ENCODE measurements at regions not wholly inside any gene's neighbourhood (a gene's known extent, or its start where the extent isn't known, plus 50 kb on each side); places are given as distances from the start of the nearest gene placed in this dataset.

DNA sequence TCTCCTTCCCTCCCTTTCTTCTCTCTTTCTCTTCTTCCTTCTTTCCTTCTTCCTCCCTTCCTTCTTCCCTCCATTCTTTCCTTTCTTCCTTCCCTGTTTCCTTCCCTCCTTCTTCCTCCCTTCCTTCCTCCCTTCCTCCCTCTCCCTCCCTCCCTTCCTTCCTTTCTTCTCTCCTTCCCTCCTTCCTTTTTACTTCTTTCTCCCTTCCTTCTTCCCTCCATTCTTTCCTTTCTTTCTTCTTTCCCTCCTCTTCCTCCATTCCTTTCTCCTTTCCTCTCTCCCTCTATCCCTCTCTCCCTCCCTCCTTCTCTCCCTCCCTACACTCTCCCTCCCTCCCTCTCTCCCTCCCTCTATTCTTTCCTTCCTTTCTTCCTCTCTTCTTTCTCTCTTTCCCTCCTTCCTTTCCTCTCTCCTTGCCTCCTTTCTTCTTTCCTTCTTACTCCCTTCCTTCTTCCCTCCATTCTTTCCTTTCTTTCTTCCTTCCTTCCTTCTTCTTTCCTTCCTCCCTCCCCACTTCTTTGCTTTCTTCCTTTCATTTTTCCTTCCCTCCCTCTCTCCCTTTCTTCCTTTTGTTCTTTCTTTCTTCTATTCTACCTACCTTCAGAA lies 200.4 kb upstream of the SSTR4 start:
- no peak overlapping the region for H3K4me3 ChIP-seq (ENCODE audit: low read depth, low read length)
- TF ChIP-seq, protein P1, sequence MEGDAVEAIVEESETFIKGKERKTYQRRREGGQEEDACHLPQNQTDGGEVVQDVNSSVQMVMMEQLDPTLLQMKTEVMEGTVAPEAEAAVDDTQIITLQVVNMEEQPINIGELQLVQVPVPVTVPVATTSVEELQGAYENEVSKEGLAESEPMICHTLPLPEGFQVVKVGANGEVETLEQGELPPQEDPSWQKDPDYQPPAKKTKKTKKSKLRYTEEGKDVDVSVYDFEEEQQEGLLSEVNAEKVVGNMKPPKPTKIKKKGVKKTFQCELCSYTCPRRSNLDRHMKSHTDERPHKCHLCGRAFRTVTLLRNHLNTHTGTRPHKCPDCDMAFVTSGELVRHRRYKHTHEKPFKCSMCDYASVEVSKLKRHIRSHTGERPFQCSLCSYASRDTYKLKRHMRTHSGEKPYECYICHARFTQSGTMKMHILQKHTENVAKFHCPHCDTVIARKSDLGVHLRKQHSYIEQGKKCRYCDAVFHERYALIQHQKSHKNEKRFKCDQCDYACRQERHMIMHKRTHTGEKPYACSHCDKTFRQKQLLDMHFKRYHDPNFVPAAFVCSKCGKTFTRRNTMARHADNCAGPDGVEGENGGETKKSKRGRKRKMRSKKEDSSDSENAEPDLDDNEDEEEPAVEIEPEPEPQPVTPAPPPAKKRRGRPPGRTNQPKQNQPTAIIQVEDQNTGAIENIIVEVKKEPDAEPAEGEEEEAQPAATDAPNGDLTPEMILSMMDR (IDR thresholded peaks at IDR 0.05; ENCODE audit: control insufficient read depth, extremely low read depth, insufficient read depth) = no peak
- DNase-seq (ENCODE audit: low read depth) = no peak

DNA sequence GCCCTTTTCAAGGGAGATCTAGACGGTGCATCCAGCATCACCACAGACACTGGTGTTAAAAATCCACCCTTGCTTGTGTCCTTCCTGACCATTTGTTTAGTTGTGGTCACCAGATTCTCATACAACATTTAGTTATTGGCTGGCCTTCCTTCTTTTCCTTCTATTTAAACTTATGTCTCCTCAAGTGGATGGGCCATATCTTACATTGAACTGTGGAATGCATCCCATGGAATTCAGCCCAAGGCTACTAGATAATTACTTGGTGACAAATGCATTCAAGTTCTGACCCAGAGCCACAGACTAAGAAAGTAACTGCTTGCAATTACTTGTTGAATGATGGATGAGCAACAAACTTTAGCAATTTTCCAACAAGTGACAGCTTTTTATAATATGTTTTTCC lies 198.9 kb upstream of the SSTR4 start:
- TF ChIP-seq, protein P1 (IDR thresholded peaks at IDR 0.05; ENCODE audit: control insufficient read depth, extremely low read depth, insufficient read depth) = no peak
- no peak for DNase-seq (ENCODE audit: low read depth)
- no peak overlapping the region for H3K4me3 ChIP-seq (ENCODE audit: low read depth, low read length)

DNA sequence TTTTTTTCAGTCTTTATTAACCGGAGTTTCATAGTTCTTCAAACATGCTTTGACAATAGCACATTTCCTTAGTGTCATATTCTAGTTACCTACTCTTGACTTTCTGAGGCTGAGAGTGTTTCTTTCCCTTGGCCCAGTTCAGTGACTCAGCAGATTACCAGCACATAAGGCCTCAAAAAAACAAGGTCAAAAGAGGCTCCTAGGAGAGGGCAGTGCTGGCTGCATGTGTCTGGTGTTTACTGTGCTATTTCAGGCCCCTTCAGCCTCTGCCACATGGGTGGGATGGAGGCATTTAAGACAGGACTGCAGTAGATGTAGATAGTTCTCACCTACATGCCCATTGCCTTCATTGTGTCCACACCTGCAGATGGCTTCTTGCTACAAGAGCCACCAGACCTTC lies 198.2 kb upstream of the SSTR4 start:
- TF ChIP-seq, protein P1 (IDR thresholded peaks at IDR 0.05; ENCODE audit: control insufficient read depth, extremely low read depth, insufficient read depth) = no peak
- no peak overlapping the region for H3K4me3 ChIP-seq (ENCODE audit: low read depth, low read length)
- DNase-seq (ENCODE audit: low read depth) = no peak

DNA sequence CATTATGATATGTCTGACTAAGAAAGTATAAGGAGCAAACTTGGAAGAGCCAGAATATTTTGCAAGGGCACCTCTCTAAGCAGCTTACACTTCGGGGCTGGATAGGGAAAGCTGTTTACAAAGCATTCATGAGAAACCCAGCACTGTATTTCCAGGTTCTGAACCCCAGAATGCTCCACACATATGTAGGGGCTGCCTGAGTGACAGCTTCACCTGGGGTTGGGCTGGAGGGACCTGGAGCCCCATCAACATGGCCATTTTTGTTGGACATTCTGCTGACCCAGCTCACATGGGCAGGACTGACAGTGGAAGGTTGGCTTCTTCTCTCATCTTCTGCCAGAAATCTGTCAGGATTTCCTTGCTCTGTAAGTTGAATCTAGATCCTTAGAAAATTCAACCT lies 197.1 kb upstream of the SSTR4 start:
- DNase-seq (ENCODE audit: low read depth) = no peak
- H3K4me3 ChIP-seq (ENCODE audit: low read depth, low read length) = no peak overlapping the region
- TF ChIP-seq, protein P1 (IDR thresholded peaks at IDR 0.05; ENCODE audit: control insufficient read depth, extremely low read depth, insufficient read depth) = no peak

DNA sequence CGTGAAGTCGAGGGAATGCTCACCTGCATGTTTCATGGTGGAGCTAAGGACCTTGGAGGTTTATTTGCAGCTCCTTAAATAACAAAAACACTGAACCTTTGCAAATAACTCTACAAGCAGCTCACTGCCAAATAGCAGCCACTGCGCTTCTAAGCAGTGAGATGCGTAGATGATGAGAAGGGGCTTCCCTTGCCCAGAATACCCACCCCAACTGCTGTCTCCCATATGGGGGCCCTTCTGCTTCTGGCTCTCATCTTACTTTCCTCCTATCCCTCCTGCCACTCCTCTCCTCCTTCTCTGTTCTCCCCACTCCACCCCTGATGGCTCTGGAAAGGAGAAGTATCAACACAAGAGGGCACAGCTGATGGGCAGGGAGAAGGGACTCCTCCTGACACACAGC lies 193.3 kb upstream of the SSTR4 start:
- TF ChIP-seq, protein P1 (IDR thresholded peaks at IDR 0.05; ENCODE audit: control insufficient read depth, extremely low read depth, insufficient read depth) = no peak
- no peak for DNase-seq (ENCODE audit: low read depth)
- no peak overlapping the region for H3K4me3 ChIP-seq (ENCODE audit: low read depth, low read length)

DNA sequence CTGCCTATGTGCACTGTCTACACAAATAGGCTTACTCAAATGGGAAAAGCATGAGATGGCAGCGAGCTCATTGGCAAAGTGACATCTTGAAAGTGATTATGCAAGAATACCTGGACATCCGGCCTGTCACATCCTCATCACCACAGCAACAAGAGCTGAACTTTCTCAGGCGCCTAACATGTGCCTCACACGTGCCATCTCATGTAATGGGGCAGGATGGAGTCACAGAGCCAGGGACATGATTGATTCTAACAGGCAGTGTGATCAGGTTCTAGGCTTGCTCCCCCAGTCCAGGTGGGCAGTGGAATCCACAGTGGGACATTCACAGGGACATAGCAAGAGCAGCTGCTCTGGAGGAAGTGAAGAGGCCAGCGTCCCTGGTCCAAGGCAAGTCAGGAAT lies 192.3 kb upstream of the SSTR4 start:
- TF ChIP-seq, protein P1 (IDR thresholded peaks at IDR 0.05; ENCODE audit: control insufficient read depth, extremely low read depth, insufficient read depth) = no peak
- DNase-seq (ENCODE audit: low read depth) = no peak
- H3K4me3 ChIP-seq (ENCODE audit: low read depth, low read length) = no peak overlapping the region

DNA sequence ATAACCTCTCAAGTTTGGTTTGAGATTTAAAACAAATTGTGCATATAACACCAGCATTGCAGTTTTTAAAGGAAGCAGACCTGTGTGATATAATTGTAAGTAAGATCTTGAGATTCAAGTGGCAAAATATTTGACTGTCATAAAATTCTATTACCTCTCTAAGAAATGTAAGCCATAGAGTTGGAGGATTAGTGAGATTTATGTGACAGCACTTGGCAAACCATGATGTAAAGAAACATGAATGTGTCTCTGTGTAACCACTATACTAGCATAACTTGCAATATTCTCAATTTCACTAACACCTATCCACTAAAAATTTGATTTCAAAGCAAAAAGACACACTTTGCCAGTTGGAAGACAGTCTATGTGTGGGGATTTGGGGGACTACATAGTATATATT lies 190.2 kb upstream of the SSTR4 start:
- TF ChIP-seq, protein P1 (IDR thresholded peaks at IDR 0.05; ENCODE audit: control insufficient read depth, extremely low read depth, insufficient read depth) = no peak
- no peak overlapping the region for H3K4me3 ChIP-seq (ENCODE audit: low read depth, low read length)
- DNase-seq (ENCODE audit: low read depth) = no peak
